ENCODE measurements at regions not wholly inside any gene's neighbourhood (a gene's known extent, or its start where the extent isn't known, plus 50 kb on each side); places are given as distances from the start of the nearest gene placed in this dataset. TPM values are rescaled to one million over a fixed set of nuclear protein-coding genes. Genes with fewer than 3 reads are reported as not detected.

GRCh38 chr1:240667351-240667750, 55.4 kb upstream of the GREM2 start:
- Histone ChIP-seq H3K4me1 (no peaks in the 10 kb centered on the region), H3K27ac (no peak overlapping the region), H3K4me3 (no peak overlapping the region), H3K27me3 (peaks cover 0 to 2% of the 10 kb centered on the region in 2 donors), H3K36me3 (no peaks in the 10 kb centered on the region), H3K9me3 (no peaks in the 10 kb centered on the region)
- DNase-seq (ENCODE audit: low spot score in 2 of 2): no peak
- TF ChIP-seq CTCF (IDR thresholded peaks at IDR 0.05) (no peak), POLR2A (IDR thresholded peaks at IDR 0.05) (no peak), EP300 (IDR thresholded peaks at IDR 0.05) (no peak)
- WGBS, 2 donors: 69% methylated on average over 3 of the region's 3 CpGs

GRCh38 chr1:240666568-240667198, 54.7 kb upstream of the GREM2 start:
- H3K4me3 ChIP-seq: no peak overlapping the region
- no peaks in the 10 kb centered on the region for H3K4me1 ChIP-seq
- H3K9me3 ChIP-seq: no peaks in the 10 kb centered on the region
- no peak for DNase-seq (ENCODE audit: low spot score in 2 of 2)
- peaks cover 0 to 2% of the 10 kb centered on the region in 2 donors for H3K27me3 ChIP-seq
- H3K36me3 ChIP-seq: no peaks in the 10 kb centered on the region
- WGBS, 2 donors: 83 to 85% methylated on average over 9 of the region's 9 CpGs
- TF ChIP-seq CTCF (IDR thresholded peaks at IDR 0.05) (no peak), POLR2A (IDR thresholded peaks at IDR 0.05) (no peak), EP300 (IDR thresholded peaks at IDR 0.05) (no peak)
- H3K27ac ChIP-seq: no peak overlapping the region

- no peaks in the 10 kb centered on the region for H3K36me3 ChIP-seq
- 93 to 95% methylated on average over 1 of the region's 1 CpG for WGBS, 2 donors
- H3K4me3 ChIP-seq: no peak overlapping the region
- TF ChIP-seq CTCF (IDR thresholded peaks at IDR 0.05): no peak
- no peak for TF ChIP-seq EP300 (IDR thresholded peaks at IDR 0.05)
- no peak for TF ChIP-seq POLR2A (IDR thresholded peaks at IDR 0.05)
- no peaks in the 10 kb centered on the region for H3K9me3 ChIP-seq
- H3K27ac ChIP-seq: no peak overlapping the region
- peaks cover 0 to 2% of the 10 kb centered on the region in 2 donors for H3K27me3 ChIP-seq
- DNase-seq (ENCODE audit: low spot score in 2 of 2): no peak
- no peaks in the 10 kb centered on the region for H3K4me1 ChIP-seq
These were observed 51.4 kb upstream of the GREM2 start for GRCh38 chr1:240663169-240663879.

Small RNA genes in the stretch of these regions (small RNA-seq; reads per million reads assigned to genes)
- not detected for gene RF00019
